Psoas muscle (tissue), 7 donors: ENCODE measurements at regions not wholly inside any gene's neighbourhood (a gene's known extent, or its start where the extent isn't known, plus 50 kb on each side); places are given as distances from the start of the nearest gene placed in this dataset.

Experiments
- ATAC-seq, 4 donors: fragments of 200-7000 bp; cut with Tn5 transposase; one replicate each; pipeline ENCODE4 v1.9.1; 2020; ENCODE audit warnings: moderate library complexity in 3 of 4, mild to moderate bottlenecking in 2 of 4
- DNase-seq, 2 donors: peaks; one replicate each; pipeline ENCODE4 v3.0.0-alpha.2; 2020
- H3K27ac ChIP-seq: fragments of 200-600 bp; one replicate; pipeline ENCODE4 v1.8.0; 2022
- H3K27me3 ChIP-seq, 3 donors: fragments of 200-600 bp in 1 of 3; one replicate each; pipeline versions ENCODE4 v1.6.1 to v1.8.0; 2013 to 2022; ENCODE audit warnings: low read length in 2 of 3, mild to moderate bottlenecking in 2 of 3, moderate library complexity in 1 of 3; ENCODE audit not compliant: insufficient read depth in 3 of 3
- H3K36me3 ChIP-seq, 2 donors: fragments of 200-600 bp in 1 of 2; one replicate each; pipeline versions ENCODE4 v1.6.1 to v1.8.0; 2013 to 2022; ENCODE audit warnings: low read depth in 1 of 2, mild to moderate bottlenecking in 1 of 2, moderate library complexity in 1 of 2; ENCODE audit not compliant: insufficient read depth in 1 of 2
- H3K4me1 ChIP-seq: fragments of 200-600 bp; one replicate; pipeline ENCODE4 v1.8.0; 2022
- H3K4me3 ChIP-seq: fragments of 200-600 bp; one replicate; pipeline ENCODE4 v1.8.0; 2022; ENCODE audit warnings: mild to moderate bottlenecking
- H3K9me3 ChIP-seq: fragments of 200-600 bp; one replicate; pipeline ENCODE4 v1.8.0; 2022
- WGBS, 3 donors: extraction: QIAGEN DNeasy Blood & Tissue Kit; methylation state at CpG; one replicate each; pipeline versions ENCODE4 v1.1.6 to v1.1.7; 2013; 5-methylcytosine and 5-hydroxymethylcytosine counted together
- intact Hi-C, 2 donors: fragments of 100-400 bp; cut with DNase I; formaldehyde crosslinking; loops; one replicate each; pipeline versions ENCODE4 v1.11.0 to v1.14.2; 2022
- TF ChIP-seq, protein P1 (sequence below): fragments of 200-600 bp; IDR thresholded peaks from one replicate; pipeline ENCODE4 v1.8.0; 2022; ENCODE audit warnings: antibody characterized with exemption
- donor health status: healthy with polysubstance abuse.
- donor health status: DM: no; HTN: no; CAD: no; lungs with moderate emphysema.
- donor health status: Bipolar disorder and iron deficiency.
- donor health status: healthy.
- donor health status: DM: yes; HTN: yes; CAD: no.
- donor health status: DM: no; HTN: no; CAD: no.
- donor health status: DM: yes; HTN: yes; CAD: no.

DNA sequence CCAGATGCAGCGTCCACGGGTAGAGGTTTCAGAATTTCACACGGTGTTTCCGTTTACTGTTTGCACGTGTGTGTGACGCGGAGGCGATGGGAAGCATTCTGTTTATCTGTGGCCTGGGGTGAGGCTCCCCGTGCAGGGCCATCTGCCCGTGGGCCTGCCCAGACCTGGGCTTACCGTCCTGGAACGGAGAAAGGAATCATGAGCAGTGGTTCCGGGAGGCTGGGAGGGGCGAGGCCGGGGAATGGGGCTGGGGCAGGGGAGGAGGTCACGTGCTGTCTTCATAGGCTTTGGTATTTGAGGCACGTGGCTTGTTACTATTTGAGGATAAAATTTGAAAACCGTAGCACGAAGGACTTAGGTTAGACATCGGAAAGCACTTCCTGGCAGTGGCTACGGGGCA is 77.9 kb downstream of the RTP5 start:
- intact Hi-C loops = no loop called here
- no peak overlapping the region for H3K4me3 ChIP-seq
- no peaks in the 10 kb centered on the region for H3K36me3 ChIP-seq
- H3K27ac ChIP-seq = no peak overlapping the region
- H3K4me1 ChIP-seq = no peaks in the 10 kb centered on the region
- 67 to 85% (median 81%) methylated on average over 21 of the region's 21 CpGs for WGBS, 3 donors
- no peaks in the 10 kb centered on the region for H3K9me3 ChIP-seq
- TF ChIP-seq, protein P1, sequence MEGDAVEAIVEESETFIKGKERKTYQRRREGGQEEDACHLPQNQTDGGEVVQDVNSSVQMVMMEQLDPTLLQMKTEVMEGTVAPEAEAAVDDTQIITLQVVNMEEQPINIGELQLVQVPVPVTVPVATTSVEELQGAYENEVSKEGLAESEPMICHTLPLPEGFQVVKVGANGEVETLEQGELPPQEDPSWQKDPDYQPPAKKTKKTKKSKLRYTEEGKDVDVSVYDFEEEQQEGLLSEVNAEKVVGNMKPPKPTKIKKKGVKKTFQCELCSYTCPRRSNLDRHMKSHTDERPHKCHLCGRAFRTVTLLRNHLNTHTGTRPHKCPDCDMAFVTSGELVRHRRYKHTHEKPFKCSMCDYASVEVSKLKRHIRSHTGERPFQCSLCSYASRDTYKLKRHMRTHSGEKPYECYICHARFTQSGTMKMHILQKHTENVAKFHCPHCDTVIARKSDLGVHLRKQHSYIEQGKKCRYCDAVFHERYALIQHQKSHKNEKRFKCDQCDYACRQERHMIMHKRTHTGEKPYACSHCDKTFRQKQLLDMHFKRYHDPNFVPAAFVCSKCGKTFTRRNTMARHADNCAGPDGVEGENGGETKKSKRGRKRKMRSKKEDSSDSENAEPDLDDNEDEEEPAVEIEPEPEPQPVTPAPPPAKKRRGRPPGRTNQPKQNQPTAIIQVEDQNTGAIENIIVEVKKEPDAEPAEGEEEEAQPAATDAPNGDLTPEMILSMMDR = no peak
- no peak for DNase-seq
- H3K27me3 ChIP-seq = peaks cover 0 to 40% (median 4%) of the 10 kb centered on the region in 3 donors
- ATAC-seq = no peak

DNA sequence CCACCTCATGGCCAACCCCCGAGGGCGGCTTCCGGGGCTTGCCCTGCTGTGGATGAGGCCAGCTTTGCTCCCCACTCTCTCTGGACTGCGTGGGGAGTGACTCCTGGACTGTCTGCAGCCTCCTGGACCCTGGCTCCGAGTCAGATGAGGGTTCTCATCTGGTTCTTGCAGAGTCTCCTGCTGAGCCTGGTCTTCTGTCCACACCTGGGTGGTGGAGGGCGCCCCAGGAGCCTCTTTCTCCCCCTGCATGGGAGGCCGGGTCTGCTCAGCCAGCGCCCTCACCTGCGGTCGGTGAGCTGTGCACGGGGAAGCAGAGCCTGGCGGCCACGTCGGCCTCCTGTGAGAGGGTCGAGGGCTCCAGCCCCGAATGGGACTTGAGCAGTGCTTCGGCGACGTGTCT is 78.3 kb downstream of the RTP5 start:
- Histone ChIP-seq H3K4me3 (no peak overlapping the region), H3K27me3 (peaks cover 0 to 40% (median 4%) of the 10 kb centered on the region in 3 donors), H3K9me3 (no peaks in the 10 kb centered on the region), H3K27ac (no peak overlapping the region), H3K4me1 (no peaks in the 10 kb centered on the region), H3K36me3 (no peaks in the 10 kb centered on the region)
- DNase-seq (no peak), ATAC-seq (no peak)
- 87 to 93% (median 91%) methylated on average over 18 to 19 of the region's 19 CpGs for WGBS, 3 donors
- intact Hi-C loops = no loop called here
- TF ChIP-seq, protein P1 = no peak

- Histone ChIP-seq H3K9me3 (no peaks in the 10 kb centered on the region), H3K27me3 (peaks cover 0 to 36% (median 4%) of the 10 kb centered on the region in 3 donors), H3K36me3 (no peaks in the 10 kb centered on the region), H3K4me1 (no peaks in the 10 kb centered on the region), H3K4me3 (no peak overlapping the region), H3K27ac (no peak overlapping the region)
- TF ChIP-seq, protein P1 = no peak
- intact Hi-C loops = no loop called here
- WGBS, 3 donors = 68 to 91% (median 73%) methylated on average over 8 of the region's 8 CpGs
- ATAC-seq (no peak), DNase-seq (no peak)
Measured at GRCh38 chr2:241948299-241948897, 78.9 kb downstream of the RTP5 start.

DNA sequence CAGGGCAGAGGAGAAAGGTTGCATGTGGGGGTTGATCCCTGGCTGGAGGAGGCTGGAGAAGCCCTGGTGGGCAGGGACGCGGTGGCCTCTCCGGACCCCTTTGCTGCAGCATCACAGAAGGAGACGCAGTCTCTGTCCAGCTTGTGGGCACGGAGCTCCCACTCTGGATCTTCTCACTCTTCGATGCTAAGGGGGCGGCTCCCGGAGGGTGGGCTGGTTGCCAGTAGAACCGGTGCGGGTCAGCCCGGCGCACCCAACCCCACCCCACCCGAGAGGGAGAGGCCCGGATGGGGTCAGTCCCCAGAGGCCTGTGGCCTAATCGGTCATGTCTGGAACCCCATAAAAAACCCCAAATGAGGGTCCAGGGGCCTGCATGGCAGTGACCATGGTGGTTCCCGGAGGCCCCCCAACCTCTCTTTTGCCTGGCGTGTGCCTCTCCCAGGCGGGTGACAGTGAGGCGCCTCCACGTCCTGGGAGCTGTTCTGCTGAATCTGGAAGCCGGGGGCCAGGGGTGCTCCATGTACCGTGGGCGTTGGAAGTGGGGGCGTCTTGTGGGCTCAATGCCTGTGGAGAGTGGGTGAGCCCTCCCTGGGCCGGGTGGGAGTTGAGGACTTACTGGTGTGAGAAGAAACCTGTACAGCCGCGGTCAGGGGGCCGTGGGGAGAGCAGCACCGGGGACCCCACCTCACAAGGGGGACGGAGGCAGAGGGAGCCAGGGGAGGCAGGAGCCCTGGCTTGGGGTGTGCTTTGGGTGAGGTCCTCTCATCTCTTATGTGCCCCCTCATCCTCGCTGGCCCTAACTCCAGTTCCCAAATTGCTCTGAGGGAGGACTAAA is 79.6 kb downstream of the RTP5 start:
- TF ChIP-seq, protein P1 = no peak
- intact Hi-C loops = no loop called here
- peaks cover 0 to 30% (median 4%) of the 10 kb centered on the region in 3 donors for H3K27me3 ChIP-seq
- H3K4me3 ChIP-seq = no peak overlapping the region
- 73 to 77% (median 74%) methylated on average over 27 to 31 of the region's 31 CpGs for WGBS, 3 donors
- ATAC-seq (no peak), DNase-seq (no peak)
- no peaks in the 10 kb centered on the region for H3K4me1 ChIP-seq
- H3K27ac ChIP-seq = no peak overlapping the region
- no peaks in the 10 kb centered on the region for H3K9me3 ChIP-seq
- no peaks in the 10 kb centered on the region for H3K36me3 ChIP-seq
